Stimulated activated CD8-positive, alpha-beta memory T cell treated with anti-CD3 and anti-CD28 coated beads, Interleukin-7, amount 100 ng/mL, for 48 hours (primary cell): ENCODE measurements at regions not wholly inside any gene's neighbourhood (a gene's known extent, or its start where the extent isn't known, plus 50 kb on each side); places are given as distances from the start of the nearest gene placed in this dataset.
"Not testable (repeated sequence)": the region's sequence is repeated elsewhere in the genome, so short reads cannot be mapped to it uniquely, and the experiment has no call there.

Source experiments
- DNase-seq, 2 donors: peaks; one replicate each; pipeline ENCODE4 v3.0.0-alpha.2; 2020; ENCODE audit warnings: low read depth in 1 of 2; ENCODE audit errors: extremely low read depth in 1 of 2

DNA sequence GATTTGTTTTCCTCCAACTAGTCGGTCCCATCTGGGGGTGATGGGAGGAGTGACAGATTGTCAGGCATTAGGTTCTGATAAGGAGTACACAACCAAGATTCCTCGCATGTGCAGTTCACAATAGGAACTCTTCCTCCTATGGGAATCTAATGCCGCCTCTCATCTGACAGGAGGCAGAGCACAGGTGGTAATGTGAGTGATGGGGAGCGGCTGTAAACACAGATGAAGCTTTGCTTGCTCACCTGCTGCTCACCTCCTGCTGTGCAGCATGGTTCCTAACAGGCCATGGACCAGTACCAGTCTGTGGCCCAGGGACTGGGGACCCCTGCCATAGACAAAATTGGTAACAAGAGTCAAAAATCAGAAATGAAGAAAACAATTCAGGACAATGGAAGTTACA lies 173.3 kb upstream of the HMHB1 start:
- no peak for DNase-seq

DNA sequence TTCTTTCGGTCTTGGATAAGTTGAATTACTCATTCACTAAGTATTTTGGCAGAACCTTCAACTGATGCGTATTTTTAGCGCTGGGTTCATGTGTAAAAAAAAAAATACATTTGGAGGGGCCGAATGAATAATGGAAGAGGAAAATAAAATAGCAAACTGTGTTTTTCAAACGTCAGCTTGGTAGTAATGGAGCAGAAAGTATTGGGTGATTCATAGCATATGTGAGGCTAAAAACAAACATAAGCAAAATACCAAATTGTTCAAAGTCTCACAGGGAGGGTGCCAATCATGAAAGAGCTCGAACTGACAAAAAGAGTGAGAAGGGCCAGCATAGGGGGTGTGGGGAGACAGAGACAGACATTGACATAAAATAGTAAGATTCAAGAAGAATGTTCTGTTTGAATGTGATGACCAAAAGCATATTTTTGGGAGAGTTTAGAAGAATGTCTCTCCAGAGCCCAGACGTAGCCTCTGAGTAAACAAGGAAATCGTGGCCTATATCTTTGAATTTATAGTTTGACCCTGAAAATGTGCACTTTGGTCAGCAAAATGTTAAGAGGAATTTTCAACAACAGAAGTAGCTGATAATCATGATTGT lies 174.9 kb upstream of the HMHB1 start:
- DNase-seq = no peak

DNA sequence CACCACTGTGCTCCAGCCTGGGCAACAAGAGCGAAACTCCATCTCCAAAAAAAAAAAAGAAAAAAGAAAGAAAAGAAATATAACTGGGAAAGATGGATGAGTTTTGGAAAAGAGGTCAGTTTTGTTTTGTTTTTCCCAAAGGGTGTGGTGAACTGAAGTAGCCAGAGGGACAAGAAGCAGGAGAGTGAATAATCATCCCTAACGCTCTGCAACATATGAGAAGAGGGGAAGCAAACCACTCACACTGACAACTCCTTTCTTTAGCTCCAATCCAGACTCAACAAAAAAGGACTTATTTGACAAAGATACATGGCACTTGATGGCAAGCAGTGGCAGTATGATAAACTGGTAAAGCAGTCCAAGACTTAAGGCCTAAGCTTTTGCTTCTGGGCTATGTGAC lies 176.1 kb upstream of the HMHB1 start:
- DNase-seq = no peak

DNA sequence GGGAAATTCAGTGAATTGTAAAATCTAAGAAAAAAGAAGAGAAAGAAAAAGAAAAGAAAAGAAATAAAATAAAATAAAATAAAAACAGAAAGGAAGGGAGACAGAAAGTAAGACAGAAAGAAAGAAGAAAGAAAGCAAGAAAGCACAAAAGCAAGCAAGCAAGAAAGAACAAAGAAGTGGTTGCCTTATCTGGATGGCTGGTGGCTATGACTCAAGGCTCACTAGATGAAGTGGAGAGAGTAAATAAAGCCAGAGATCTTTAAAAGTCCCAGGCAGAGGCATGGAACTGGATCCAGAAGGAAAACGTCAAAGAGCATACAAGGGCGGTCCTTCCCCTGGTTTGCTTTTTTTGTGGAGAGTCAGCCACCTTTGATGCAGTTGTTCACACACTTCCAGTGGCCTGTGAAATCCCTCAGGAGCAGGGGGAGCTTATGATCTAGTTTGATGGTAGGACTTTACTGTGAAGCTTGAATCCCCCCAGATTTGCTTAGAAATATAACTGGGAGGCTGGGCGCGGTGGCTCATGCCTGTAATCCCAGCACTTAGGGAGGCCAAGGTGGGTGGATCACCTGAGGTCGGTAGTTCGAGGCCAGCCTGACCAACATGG lies 176.7 kb upstream of the HMHB1 start:
- DNase-seq = no peak

DNA sequence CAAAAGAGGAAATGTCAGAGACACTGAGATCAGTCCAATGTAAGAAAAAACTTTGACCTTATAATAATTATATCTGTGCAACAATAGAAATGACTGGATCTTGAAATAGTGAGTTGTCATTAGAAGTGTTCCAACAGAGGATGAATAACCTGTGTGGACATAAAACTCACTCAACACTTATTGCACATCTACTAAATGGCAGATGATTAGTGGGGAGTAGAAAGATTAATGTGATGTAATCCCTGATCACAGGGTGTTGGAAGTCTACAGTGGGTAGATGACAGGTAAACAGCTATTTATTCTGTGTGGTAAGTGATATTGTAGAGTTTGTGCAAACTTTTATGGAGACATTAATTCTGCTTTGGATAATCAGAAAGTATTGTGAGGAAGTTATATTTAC lies 177.3 kb upstream of the HMHB1 start:
- no peak for DNase-seq

DNA sequence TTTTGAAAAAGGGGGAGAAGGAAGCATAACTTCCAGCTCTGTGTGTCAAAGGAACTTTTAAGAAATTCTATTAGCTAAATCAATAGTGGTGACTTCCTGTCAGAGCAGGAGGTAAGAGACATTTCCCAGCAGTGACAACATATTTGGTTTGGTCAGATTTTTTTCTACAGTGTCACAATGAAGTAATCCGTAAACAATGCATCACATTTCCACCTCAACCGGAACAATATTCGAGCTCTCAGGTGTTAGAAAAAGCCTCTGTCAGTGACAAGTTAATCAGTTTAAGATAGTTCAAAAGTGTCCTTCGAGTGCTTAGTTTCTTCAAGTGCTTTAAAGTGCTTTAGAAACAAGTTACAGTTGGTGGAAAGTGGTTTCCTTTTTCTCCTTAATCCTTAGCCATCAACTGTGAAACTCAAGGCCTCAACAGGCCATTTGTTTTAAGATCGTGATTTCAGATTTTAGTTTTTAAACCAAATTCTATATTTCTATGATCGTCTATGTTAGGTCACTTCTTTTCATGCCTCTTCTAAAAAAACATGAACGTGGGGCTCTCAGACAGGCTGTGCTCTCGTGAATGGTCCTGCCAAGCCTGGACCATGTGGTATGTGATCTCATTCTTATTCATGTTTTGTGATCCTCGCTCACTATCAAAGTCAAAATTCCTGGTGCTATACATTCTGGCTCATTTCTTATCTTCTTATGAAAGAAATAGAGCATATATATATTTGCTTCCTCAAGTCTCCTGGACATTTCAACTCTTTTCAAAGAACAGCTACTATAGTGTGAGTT lies 181.9 kb upstream of the HMHB1 start:
- no peak for DNase-seq

DNA sequence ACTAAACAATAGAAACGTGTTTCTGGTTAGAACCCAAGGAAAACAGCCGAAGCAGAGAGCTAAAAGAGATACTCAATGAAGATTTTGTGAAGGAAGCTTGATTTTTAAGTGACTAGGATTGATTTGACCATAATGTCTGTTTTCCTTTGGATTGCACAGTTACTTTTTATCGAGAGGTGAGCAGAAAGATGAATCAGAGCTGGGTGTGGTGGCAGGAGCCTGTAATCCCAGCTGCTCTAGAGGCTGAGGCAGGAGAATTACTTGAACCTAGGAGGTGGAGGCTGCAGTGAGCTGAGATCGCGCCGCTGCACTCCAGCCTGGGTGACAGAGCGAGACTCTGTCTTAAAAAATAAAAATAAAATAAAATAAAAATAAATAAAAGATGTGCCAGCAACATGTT lies 186.9 kb upstream of the HMHB1 start:
- DNase-seq = not testable (repeated sequence)

DNA sequence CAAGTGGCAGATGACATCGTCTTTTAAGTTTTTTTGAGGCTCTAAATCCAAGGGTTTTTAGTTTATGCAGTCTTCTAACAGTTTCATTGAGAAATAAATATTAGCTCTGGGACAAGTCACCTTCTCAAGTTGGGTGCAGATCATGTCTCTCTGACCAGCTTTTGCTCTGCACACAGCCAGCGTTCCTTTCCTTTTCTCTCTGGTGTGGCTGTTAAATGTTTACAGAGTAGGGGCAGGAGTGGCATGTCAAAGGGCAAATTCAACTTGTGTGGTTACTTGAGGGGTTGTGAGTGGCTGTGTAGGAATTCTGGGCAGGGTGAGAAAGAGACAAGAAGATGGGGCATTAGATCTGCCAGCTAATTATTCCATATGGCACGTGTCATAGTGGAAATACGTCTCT lies 187.5 kb upstream of the HMHB1 start:
- no peak for DNase-seq

DNA sequence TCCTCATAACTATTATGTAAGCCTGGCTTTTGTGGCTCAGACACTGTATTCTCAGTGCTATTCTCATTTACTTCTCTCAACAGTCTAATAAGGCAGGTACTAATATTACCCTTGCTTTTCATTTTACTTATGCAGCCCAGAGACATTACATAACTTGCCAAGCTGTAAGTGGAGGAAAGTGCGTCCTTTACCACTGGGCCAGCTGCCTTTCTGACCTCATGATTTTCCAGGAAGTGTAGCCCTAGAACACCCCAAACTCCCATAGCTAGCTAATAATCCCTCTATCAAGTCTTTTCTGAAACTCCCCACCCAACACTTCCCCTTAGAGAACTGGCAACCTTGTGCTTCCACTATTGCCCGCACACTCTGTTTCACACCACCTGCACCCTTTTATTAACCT lies 192.9 kb upstream of the HMHB1 start:
- no peak for DNase-seq

DNA sequence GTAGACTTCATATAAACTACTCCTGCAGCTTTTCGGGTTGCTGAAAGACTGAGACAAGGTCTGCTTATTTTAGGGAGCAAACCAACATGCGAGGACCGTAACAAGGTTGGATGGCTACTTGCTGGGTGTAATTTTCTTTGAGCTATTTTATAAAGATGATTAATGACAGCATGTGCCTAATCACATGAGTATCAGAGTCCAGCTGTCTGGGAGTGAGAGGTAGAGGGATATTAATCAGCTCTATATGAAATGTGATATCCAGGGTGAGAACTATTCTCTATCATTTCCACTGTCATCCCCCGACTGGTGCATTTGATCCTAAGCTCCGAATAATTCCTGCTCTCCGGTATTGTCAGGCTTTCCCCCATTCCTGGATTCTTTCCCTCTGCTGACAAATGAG lies 193.8 kb upstream of the HMHB1 start:
- no peak for DNase-seq

DNA sequence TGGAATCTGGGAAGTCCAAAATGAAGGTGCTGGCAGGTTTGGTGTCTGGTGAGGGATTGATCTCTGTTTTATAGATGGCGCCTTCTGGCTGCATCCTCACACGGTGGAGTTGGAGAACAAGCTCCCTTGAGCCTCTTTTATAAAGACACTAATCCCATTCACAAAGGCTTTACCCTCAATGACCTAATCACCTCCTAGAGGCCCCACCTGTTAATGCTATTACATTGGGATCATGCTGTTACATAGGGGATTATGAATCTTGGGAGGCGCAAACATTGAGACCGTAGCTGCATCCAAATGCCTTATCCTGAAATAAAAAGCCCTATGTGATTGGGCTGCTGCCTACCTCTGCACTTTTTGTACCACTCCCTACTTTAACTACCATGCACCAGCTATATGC lies 197.1 kb upstream of the HMHB1 start:
- no peak for DNase-seq

DNA sequence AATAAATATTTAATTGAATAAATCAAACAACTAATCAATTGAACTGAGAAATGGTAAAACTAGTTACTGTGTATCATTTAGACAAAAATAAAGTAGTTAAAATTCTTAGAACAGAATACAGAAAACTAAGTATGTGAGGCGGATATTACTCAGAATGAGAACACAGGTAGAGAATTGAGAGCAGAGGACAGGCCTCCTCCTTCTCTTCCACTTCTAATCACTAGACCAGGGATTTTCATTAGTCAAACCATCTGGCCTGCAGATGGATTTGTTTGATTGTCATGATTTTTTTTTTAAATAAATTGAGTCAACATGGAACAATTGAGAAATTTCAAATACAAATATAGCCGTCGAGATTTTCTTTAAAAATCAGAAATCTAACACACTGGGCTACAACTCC lies 198.6 kb upstream of the HMHB1 start:
- no peak for DNase-seq

DNA sequence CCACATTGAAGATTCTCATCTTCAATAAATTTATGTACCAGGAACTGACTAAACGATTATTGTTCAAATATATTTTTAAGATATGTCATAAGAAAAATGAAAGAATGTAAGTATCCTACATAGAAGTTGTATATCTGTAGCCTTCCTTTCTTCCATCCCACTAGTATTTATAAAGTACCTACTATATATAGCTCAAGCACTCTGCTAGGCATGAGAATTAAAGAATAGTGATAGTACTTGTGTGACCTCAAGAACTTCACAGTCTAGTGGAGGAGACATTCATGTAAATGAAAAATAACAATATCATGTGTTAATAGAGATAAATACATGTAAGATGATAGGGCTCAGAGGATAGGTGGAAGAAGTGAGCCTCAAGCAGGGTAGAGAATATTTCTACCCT lies 201.0 kb upstream of the HMHB1 start:
- DNase-seq = no peak

DNA sequence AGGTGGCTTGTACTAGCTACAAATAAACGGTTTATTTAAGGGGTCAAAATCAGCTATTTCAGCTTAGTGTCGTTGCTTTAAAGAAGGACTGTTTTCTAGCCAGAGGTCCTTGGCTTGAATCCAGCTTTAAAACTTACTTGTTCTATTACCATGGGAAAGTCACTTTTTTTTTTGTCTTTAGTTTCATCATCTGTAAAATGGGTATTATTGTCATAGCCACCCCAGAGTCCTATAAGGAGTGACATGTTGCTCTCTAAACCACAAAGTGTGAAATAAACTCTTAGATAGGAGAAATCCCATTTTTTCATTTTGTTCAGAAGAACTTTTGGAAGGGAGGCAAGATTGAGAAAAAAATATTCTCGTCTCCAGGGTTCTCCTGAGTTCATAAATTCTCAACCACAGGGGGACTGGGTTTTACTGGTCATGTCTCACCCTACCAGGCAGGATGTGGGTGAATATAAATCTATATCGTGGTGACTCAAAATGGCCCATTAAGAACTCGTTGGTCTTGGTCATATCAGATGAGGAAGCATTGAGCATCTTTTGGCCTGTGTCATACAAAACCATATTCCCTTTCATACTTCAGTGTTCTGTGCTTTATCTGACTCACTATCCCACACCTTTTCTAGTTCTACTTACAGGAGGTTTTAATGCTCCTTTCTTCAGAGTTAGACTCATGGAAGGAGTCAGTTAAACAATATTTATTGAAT lies 202.7 kb upstream of the NR3C1 start:
- no peak for DNase-seq

DNA sequence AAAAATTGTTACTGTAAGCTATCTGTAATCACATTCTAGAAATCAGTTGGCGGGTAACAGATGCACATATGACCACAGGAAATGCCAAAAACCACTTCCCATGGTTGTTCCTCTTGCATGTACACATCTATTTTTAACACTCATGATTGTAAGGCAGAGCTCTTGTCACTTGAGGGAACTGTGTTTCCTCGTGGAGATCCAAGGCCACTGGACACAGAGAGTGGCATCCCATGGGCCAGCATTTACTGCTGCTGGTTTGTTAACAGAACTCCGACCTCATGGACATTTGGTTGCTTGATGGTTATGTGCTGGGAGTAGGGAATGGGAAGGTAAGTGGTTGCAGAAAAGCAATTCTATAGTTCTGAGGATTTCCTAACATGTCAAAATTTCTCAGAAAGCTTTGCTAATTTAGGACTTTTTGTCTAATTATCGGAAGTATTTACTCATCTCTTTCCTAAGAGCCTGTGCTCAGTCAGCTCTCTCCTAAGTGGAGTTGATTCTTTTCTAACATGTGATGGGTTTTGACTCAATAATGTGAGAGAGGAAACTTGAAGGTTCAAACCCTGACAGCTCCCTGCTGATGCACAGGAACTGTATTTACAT lies 202.0 kb upstream of the NR3C1 start:
- no peak for DNase-seq

DNA sequence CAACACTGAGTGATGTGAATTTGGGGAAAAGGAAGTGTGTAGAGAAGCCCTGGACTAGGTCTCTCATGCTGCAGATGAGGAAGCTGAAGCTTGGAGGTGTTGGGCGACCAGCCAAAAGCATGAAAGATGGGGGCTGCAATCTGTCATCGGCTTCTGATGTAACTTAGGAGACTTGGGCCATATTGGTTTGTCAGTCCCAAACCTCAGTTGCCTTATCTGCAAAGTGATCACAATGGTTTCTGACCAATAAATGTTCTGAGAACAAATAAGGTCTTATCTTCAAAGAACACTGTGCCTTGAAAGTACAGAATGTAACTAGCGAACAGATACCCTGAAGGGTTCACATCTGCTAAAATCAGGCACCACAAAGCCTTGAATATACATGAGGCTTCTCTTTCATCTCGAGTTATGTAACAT lies 198.4 kb upstream of the NR3C1 start:
- no peak for DNase-seq

DNA sequence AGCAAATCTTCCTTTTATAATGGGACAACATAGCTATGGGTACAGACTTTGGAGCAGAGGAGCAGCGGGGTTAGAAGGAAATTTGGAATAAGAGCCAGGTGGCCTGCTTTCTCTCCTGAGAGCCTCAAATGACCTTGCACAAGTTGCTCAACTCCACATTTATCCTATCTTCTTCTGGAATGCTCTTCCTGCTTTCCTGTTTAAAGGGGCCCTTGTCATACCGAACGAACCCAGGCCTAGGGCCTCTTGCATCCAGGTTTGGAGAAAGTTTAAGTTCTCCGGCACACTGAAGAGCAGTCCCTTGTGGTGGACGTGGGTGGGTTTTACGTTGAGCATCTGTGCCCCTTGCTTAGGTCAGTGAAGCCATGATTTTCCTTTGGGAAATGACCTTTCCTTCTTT lies 197.9 kb upstream of the NR3C1 start:
- no peak for DNase-seq

DNA sequence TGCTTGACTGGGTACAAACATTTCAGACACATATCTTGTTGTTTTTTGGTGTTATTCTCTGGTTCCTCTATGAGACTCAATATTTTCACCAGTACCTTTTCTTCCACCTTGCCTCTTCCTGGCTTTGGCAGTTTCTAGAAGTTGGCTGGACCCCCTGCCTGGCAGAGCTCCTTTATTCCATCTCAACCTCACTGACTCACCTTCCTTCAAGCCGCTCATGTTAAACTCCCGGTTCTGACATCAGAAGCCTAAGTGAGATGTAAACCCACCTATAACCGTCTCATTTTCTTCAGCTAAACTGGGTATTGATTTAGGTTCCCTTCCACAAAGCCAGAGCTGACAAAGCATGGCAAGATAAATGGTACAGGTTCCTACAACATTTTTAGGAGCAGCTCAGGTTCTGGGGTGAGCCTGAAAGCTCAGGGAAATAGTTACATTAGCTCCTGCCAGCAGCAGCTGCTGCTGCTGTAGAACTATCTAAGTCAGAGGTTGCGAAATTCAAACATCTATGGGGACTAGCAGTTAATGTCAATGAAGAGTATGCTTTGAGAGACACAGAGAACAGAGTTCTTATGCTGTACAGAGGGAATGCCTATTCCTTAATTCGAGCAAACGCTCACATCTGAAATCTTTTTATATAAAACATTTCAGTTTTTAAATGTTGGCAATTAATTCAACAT lies 197.1 kb upstream of the NR3C1 start:
- no peak for DNase-seq

DNA sequence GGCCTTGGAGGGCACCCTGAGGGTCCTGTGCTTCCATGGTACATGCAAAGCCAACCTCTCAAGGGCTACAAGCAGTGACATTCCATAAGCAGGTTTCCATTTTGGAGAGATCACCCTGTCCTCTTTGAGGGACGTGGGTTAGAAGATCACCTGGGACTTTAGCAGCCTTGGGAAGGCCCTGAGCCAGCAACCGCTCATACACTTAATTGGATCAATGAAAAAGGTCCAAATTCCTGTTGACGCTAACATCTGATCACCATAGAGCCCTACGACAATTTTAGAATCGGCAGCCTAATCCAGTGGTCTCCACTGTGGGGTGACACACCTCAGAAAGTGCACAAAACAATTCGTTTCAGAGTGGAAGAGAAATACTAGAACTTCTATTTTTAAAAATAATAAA lies 196.0 kb upstream of the NR3C1 start:
- no peak for DNase-seq

DNA sequence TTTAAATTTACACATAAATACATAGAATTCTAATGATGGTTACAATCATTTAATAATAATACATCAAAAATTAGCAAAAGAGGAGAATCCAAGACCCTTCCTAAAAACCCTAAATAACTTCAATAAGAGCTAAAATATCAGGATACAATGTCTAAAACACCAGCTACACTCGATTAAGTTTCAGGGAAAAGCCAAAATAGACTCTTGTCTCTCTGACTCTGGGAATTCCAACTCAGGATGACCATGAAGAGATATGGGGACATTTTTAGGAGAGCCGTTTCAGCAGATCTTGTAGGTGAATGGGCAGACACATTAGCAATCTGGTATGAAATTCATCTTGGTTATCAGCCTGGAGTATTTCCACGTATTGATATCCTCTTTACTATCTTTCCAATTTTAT lies 193.3 kb upstream of the NR3C1 start:
- no peak for DNase-seq
